HEK293T (cell line): ENCODE measurements at regions not wholly inside any gene's neighbourhood (a gene's known extent, or its start where the extent isn't known, plus 50 kb on each side); places are given as distances from the start of the nearest gene placed in this dataset.

Experiments used
- BHLHE40 ChIP-seq: fragments of 450-650 bp; IDR thresholded peaks from 2 replicates; pipeline ENCODE4 v1.6.1; 2016; ENCODE audit warnings: mild to moderate bottlenecking, moderate library complexity, borderline replicate concordance
- FOXA1 ChIP-seq: fragments of 450-650 bp; IDR thresholded peaks from 2 replicates; pipeline ENCODE4 v1.6.1; 2016; ENCODE audit warnings: mild to moderate bottlenecking
- PKNOX1 ChIP-seq: fragments of 450-650 bp; IDR thresholded peaks from 2 replicates; pipeline ENCODE4 v1.6.1; 2016
- SP1 ChIP-seq: fragments of 450-650 bp; IDR thresholded peaks from 2 replicates; pipeline ENCODE4 v1.6.1; 2017
- SUZ12 ChIP-seq: fragments of 450-650 bp; IDR thresholded peaks from 2 replicates; pipeline ENCODE4 v1.6.1; 2016; ENCODE audit warnings: mild to moderate bottlenecking
- TARDBP ChIP-seq: fragments of 450-650 bp; IDR thresholded peaks from 2 replicates; pipeline ENCODE4 v1.6.1; 2016

GRCh38 chr12:43169115-43169681 is 382.8 kb downstream of the ADAMTS20 start:
- no peak for TF ChIP-seq SP1
- 0 out of 2 replicates have a peak, but pooled peaks have one; percentile 19 for TF ChIP-seq FOXA1
- no peak for TF ChIP-seq SUZ12
- no peak for TF ChIP-seq BHLHE40
- TF ChIP-seq TARDBP, result no peak
- TF ChIP-seq PKNOX1, result peak; percentile 44; the same call in 1 of the 2 replicates
